ENCODE measurements at regions not wholly inside any gene's neighbourhood (a gene's known extent, or its start where the extent isn't known, plus 50 kb on each side); places are given as distances from the start of the nearest gene placed in this dataset.

DNA sequence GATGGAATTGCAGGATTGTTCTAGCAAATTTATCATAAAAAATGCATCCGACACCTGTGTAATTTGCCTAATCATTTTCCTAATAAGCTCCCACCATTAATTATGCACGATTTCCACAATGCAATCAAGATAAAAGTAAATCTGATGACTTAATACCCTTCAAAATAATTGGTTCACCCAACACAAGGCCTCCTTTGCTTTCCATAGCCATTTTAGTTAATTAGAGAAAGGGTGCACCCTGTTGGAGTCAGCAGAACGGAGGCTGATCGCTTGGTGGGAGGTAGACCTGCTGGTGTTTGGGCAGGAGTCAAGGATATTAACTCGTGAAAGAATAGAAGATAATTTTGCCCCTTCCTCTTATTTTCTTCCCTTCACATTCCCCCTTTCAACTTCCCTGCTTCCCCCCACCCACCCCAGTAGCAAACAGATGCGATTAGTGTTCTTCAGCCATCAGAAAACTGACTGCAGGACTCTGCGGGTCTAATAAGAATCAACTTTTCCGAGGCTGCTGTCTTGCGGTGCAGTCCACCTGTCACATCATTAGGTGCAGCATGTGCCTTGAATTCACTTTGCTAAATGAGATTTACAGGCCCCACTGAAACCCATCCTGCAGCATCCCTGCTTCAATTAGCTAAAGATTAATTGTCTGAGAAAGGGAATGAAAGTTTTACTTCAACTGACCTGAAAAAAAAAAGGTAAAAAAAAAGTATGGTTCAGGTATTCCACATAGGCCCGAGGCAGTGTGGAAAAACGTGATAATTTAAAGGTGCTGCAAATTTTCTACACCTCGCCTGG, 553.7 kb upstream of the LMO3 start:
- Histone ChIP-seq H4K20me1 (ENCODE audit: insufficient read depth) (no peaks in the 10 kb centered on the region), H3K79me2 (replicated peaks; ENCODE audit: insufficient read depth, low read length) (no peaks in the 10 kb centered on the region), H3K9me3 (ENCODE audit: low read length) (no peaks in the 10 kb centered on the region), H3K36me3 (ENCODE audit: insufficient read depth, low read length) (no peaks in the 10 kb centered on the region), H2AFZ (ENCODE audit: low read depth, low read length) (no peak overlapping the region), H3K27me3 (ENCODE audit: insufficient read depth, low read depth, low read length) (no peaks in the 10 kb centered on the region), H3K9ac (ENCODE audit: low read length) (no peak overlapping the region), H3K9me2 (ENCODE audit: insufficient read depth, low read length) (no peaks in the 10 kb centered on the region), H3K4me2 (ENCODE audit: low read length) (no peak overlapping the region), H3K4me3 (ENCODE audit: low read length) (no peak overlapping the region), H3F3A (ENCODE audit: insufficient read depth, low read length, poor library complexity, severe bottlenecking) (no peaks in the 10 kb centered on the region), H3K27ac (ENCODE audit: low read length) (no peak overlapping the region)
- TF ChIP-seq, protein P1, sequence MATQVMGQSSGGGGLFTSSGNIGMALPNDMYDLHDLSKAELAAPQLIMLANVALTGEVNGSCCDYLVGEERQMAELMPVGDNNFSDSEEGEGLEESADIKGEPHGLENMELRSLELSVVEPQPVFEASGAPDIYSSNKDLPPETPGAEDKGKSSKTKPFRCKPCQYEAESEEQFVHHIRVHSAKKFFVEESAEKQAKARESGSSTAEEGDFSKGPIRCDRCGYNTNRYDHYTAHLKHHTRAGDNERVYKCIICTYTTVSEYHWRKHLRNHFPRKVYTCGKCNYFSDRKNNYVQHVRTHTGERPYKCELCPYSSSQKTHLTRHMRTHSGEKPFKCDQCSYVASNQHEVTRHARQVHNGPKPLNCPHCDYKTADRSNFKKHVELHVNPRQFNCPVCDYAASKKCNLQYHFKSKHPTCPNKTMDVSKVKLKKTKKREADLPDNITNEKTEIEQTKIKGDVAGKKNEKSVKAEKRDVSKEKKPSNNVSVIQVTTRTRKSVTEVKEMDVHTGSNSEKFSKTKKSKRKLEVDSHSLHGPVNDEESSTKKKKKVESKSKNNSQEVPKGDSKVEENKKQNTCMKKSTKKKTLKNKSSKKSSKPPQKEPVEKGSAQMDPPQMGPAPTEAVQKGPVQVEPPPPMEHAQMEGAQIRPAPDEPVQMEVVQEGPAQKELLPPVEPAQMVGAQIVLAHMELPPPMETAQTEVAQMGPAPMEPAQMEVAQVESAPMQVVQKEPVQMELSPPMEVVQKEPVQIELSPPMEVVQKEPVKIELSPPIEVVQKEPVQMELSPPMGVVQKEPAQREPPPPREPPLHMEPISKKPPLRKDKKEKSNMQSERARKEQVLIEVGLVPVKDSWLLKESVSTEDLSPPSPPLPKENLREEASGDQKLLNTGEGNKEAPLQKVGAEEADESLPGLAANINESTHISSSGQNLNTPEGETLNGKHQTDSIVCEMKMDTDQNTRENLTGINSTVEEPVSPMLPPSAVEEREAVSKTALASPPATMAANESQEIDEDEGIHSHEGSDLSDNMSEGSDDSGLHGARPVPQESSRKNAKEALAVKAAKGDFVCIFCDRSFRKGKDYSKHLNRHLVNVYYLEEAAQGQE (IDR thresholded peaks at IDR 0.05; ENCODE audit: borderline replicate concordance) = no peak
- TF ChIP-seq, protein P2, sequence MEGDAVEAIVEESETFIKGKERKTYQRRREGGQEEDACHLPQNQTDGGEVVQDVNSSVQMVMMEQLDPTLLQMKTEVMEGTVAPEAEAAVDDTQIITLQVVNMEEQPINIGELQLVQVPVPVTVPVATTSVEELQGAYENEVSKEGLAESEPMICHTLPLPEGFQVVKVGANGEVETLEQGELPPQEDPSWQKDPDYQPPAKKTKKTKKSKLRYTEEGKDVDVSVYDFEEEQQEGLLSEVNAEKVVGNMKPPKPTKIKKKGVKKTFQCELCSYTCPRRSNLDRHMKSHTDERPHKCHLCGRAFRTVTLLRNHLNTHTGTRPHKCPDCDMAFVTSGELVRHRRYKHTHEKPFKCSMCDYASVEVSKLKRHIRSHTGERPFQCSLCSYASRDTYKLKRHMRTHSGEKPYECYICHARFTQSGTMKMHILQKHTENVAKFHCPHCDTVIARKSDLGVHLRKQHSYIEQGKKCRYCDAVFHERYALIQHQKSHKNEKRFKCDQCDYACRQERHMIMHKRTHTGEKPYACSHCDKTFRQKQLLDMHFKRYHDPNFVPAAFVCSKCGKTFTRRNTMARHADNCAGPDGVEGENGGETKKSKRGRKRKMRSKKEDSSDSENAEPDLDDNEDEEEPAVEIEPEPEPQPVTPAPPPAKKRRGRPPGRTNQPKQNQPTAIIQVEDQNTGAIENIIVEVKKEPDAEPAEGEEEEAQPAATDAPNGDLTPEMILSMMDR (IDR thresholded peaks at IDR 0.05; ENCODE audit: poor library complexity, severe bottlenecking) = no peak
- TF ChIP-seq RAD21 (conservative IDR thresholded peaks at IDR 0.05) (no peak), POLR2AphosphoS5 (IDR thresholded peaks at IDR 0.05) (no peak), TAF1 (IDR thresholded peaks at IDR 0.05; ENCODE audit: low read depth) (no peak), MXI1 (conservative IDR thresholded peaks at IDR 0.05; ENCODE audit: poor library complexity, severe bottlenecking) (no peak), SMC3 (conservative IDR thresholded peaks at IDR 0.05; ENCODE audit: poor library complexity) (no peak), EP300 (conservative IDR thresholded peaks at IDR 0.05; ENCODE audit: poor library complexity, severe bottlenecking) (no peak), EZH2 (IDR thresholded peaks at IDR 0.05; ENCODE audit: borderline replicate concordance, insufficient read depth, low read length, poor library complexity, severe bottlenecking) (no peak)

DNA sequence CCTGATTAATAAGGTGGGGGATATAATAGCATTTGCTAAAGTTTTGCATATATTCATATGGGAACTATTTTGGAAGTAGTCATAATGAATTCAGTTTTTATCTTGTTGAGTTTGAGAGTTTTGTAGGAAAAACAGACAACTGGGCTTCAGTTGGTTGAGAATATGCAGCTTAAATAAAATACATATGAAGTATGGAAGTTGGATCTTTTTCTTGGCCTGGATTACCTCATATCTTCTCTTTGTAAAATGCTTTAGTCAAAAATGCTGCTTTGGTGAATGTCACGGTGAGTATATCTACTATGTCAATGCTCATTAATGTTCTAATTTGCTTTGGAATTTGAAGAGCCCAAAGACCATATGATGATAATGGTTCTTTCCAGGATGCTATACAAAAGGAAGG, 552.2 kb upstream of the LMO3 start:
- Histone ChIP-seq H3K79me2 (replicated peaks; ENCODE audit: insufficient read depth, low read length) (no peaks in the 10 kb centered on the region), H3K36me3 (ENCODE audit: insufficient read depth, low read length) (no peaks in the 10 kb centered on the region), H2AFZ (ENCODE audit: low read depth, low read length) (no peak overlapping the region), H3K4me2 (ENCODE audit: low read length) (no peak overlapping the region), H3K4me3 (ENCODE audit: low read length) (no peak overlapping the region), H3K9me2 (ENCODE audit: insufficient read depth, low read length) (no peaks in the 10 kb centered on the region), H3K27me3 (ENCODE audit: insufficient read depth, low read depth, low read length) (no peaks in the 10 kb centered on the region), H3K9me3 (ENCODE audit: low read length) (no peaks in the 10 kb centered on the region), H3K27ac (ENCODE audit: low read length) (no peak overlapping the region), H3F3A (ENCODE audit: insufficient read depth, low read length, poor library complexity, severe bottlenecking) (no peaks in the 10 kb centered on the region), H4K20me1 (ENCODE audit: insufficient read depth) (no peaks in the 10 kb centered on the region), H3K9ac (ENCODE audit: low read length) (no peak overlapping the region)
- TF ChIP-seq RAD21 (conservative IDR thresholded peaks at IDR 0.05) = no peak

Data from neural cell (in vitro differentiated cells).